Endodermal cell (in vitro differentiated cells): ENCODE measurements at regions not wholly inside any gene's neighbourhood (a gene's known extent, or its start where the extent isn't known, plus 50 kb on each side); places are given as distances from the start of the nearest gene placed in this dataset.

Source experiments
- DNase-seq: peaks from one replicate; pipeline ENCODE4 v3.0.0-alpha.2; 2017
- H3K27ac ChIP-seq: 2 replicates; pipeline ENCODE4 v1.5.1; 2013; ENCODE audit warnings: mild to moderate bottlenecking, low read depth, low read length, moderate library complexity
- H3K27me3 ChIP-seq: 2 replicates; pipeline ENCODE4 v1.6.1; 2013; ENCODE audit warnings: mild to moderate bottlenecking, low read length, moderate library complexity; ENCODE audit not compliant: insufficient read depth, control insufficient read depth, poor library complexity, severe bottlenecking
- H3K36me3 ChIP-seq: 2 replicates; pipeline ENCODE4 v1.7.0; 2013; ENCODE audit warnings: mild to moderate bottlenecking, low read length, moderate library complexity; ENCODE audit not compliant: control insufficient read depth, insufficient read depth
- H3K4me1 ChIP-seq: one replicate; pipeline ENCODE4 v1.7.0; 2013; ENCODE audit warnings: low read length; ENCODE audit not compliant: control insufficient read depth, insufficient read depth
- H3K4me3 ChIP-seq: 2 replicates; pipeline ENCODE4 v1.5.1; 2013; ENCODE audit warnings: mild to moderate bottlenecking, low read length, moderate library complexity
- H3K9ac ChIP-seq: 2 replicates; pipeline ENCODE4 v1.6.1; 2013; ENCODE audit warnings: mild to moderate bottlenecking, low read length, moderate library complexity; ENCODE audit not compliant: poor library complexity, severe bottlenecking; ENCODE audit errors: extremely low read depth
- H3K9me3 ChIP-seq: 2 replicates; pipeline ENCODE4 v1.6.1; 2013; ENCODE audit warnings: mild to moderate bottlenecking, low read length, moderate library complexity; ENCODE audit not compliant: control insufficient read depth
- H3K27ac Mint-ChIP-seq: 2 replicates; pipeline ENCODE4 v1.8.0; 2020; ENCODE audit warnings: mixed read lengths
- H3K27me3 Mint-ChIP-seq: 2 replicates; pipeline ENCODE4 v1.8.0; 2021; ENCODE audit warnings: mild to moderate bottlenecking, mixed read lengths; ENCODE audit not compliant: insufficient read depth
- H3K36me3 Mint-ChIP-seq: 2 replicates; pipeline ENCODE4 v1.8.0; 2020; ENCODE audit warnings: low read depth, mixed read lengths
- H3K4me1 Mint-ChIP-seq: 2 replicates; pipeline ENCODE4 v1.8.0; 2020; ENCODE audit warnings: mixed read lengths
- H3K4me3 Mint-ChIP-seq: 2 replicates; pipeline ENCODE4 v1.8.0; 2020; ENCODE audit warnings: mild to moderate bottlenecking, moderate library complexity, mixed read lengths
- H3K9me3 Mint-ChIP-seq: 2 replicates; pipeline ENCODE4 v1.8.0; 2020; ENCODE audit warnings: mild to moderate bottlenecking, mixed read lengths
- CTCF ChIP-seq: fragments of 200-600 bp; sonication (generic); conservative IDR thresholded peaks from 2 replicates; pipeline ENCODE4 v1.5.0; 2021; ENCODE audit warnings: antibody characterized with exemption, mild to moderate bottlenecking
- WGBS, 2 experiments: methylation state at CpG; one replicate each; pipeline versions ENCODE4 v1.1.5 to v1.1.7; 2013; ENCODE audit warnings: missing lambda C conversion rate in 2 of 2, mixed read lengths in 1 of 2; ENCODE audit not compliant: insufficient coverage in 1 of 2, insufficient read length in 1 of 2; 5-methylcytosine and 5-hydroxymethylcytosine counted together

DNA sequence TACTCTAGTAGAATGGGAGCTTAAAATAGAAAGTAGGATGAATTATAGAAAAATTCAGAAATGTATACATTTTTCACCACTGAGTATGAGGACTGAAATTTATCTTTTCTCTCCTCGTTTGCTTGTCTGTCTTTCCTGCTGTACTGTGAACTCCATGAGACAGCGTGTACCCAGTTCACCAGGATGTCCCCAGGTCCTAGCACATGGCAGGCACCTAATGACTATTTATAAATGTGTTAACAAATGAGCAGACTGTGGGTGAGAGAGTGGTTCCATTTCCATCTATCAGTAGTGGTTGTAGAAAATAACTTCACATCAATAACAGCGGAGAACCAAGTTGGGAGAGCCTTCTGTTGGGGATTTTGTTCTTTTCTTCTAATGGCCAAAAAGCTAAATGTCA lies 106.3 kb downstream of the NUS1 start:
- no peaks in the 10 kb centered on the region for H3K9me3 ChIP-seq
- no peaks in the 10 kb centered on the region for H3K27me3 ChIP-seq
- H3K36me3 ChIP-seq: no peaks in the 10 kb centered on the region
- H3K4me3 Mint-ChIP-seq: no peak overlapping the region
- H3K9ac ChIP-seq: no peak overlapping the region
- H3K4me1 Mint-ChIP-seq: no peaks in the 10 kb centered on the region
- no peak for TF ChIP-seq CTCF
- H3K27ac Mint-ChIP-seq: no peak overlapping the region
- H3K9me3 Mint-ChIP-seq: no peaks in the 10 kb centered on the region
- no peak for DNase-seq
- no peaks in the 10 kb centered on the region for H3K27me3 Mint-ChIP-seq
- no peaks in the 10 kb centered on the region for H3K36me3 Mint-ChIP-seq
- no peak overlapping the region for H3K27ac ChIP-seq
- H3K4me1 ChIP-seq: peaks cover 6% of the 10 kb centered on the region
- no peak overlapping the region for H3K4me3 ChIP-seq
- WGBS, 2 experiments: 93% methylated on average over 3 of the region's 3 CpGs; no CpG with 5 or more reads in 1 of the 2 experiments

GRCh38 chr6:117783279-117783678 lies 108.0 kb downstream of the NUS1 start:
- no peaks in the 10 kb centered on the region for H3K9me3 Mint-ChIP-seq
- H3K4me1 Mint-ChIP-seq: no peaks in the 10 kb centered on the region
- H3K27ac Mint-ChIP-seq: no peak overlapping the region

GRCh38 chr6:117791012-117791411 lies 115.7 kb downstream of the NUS1 start:
- H3K9me3 Mint-ChIP-seq: no peaks in the 10 kb centered on the region
- H3K27ac Mint-ChIP-seq: no peak overlapping the region
- no peaks in the 10 kb centered on the region for H3K27me3 Mint-ChIP-seq
- no peak overlapping the region for H3K27ac ChIP-seq
- no peak overlapping the region for H3K9ac ChIP-seq
- no peaks in the 10 kb centered on the region for H3K27me3 ChIP-seq
- no peak overlapping the region for H3K4me3 ChIP-seq
- WGBS, 2 experiments: 86% methylated on average over 3 of the region's 3 CpGs; no CpG with 5 or more reads in 1 of the 2 experiments
- TF ChIP-seq CTCF: no peak
- DNase-seq: no peak
- H3K4me1 ChIP-seq: no peaks in the 10 kb centered on the region
- H3K36me3 ChIP-seq: no peaks in the 10 kb centered on the region
- peaks cover 13% of the 10 kb centered on the region for H3K4me1 Mint-ChIP-seq
- H3K9me3 ChIP-seq: peaks cover 7% of the 10 kb centered on the region
- no peak overlapping the region for H3K4me3 Mint-ChIP-seq
- H3K36me3 Mint-ChIP-seq: no peaks in the 10 kb centered on the region

More at GRCh38 chr6:117783279-117783678, 108.0 kb downstream of the NUS1 start:
- Histone ChIP-seq H3K9ac (no peak overlapping the region), H3K27me3 (no peaks in the 10 kb centered on the region), H3K27ac (no peak overlapping the region), H3K4me3 (no peak overlapping the region), H3K4me1 (peaks cover 6% of the 10 kb centered on the region), H3K36me3 (no peaks in the 10 kb centered on the region), H3K9me3 (no peaks in the 10 kb centered on the region)
- no peak for TF ChIP-seq CTCF
- peak; percentile 60 for DNase-seq
- 83 to 88% methylated on average over 5 of the region's 5 CpGs for WGBS, 2 experiments
- Mint-ChIP-seq H3K36me3 (no peaks in the 10 kb centered on the region), H3K27me3 (no peaks in the 10 kb centered on the region), H3K4me3 (no peak overlapping the region)
